H9 (cell line): ENCODE measurements at regions not wholly inside any gene's neighbourhood (a gene's known extent, or its start where the extent isn't known, plus 50 kb on each side); places are given as distances from the start of the nearest gene placed in this dataset.

Experiments used
- DNase-seq: peaks from one replicate; pipeline ENCODE4 v3.0.0-alpha.2; 2017
- H2AFZ ChIP-seq: one replicate; pipeline ENCODE4 v1.6.1; 2013; ENCODE audit warnings: mild to moderate bottlenecking, low read length, control low read depth, moderate library complexity
- H2AK5ac ChIP-seq: 2 replicates; pipeline ENCODE4 v1.6.1; 2013; ENCODE audit warnings: low read length, control low read depth, mixed read lengths; ENCODE audit not compliant: insufficient read length
- H2BK120ac ChIP-seq: one replicate; pipeline ENCODE4 v1.6.1; 2013; ENCODE audit warnings: low read depth, mild to moderate bottlenecking, low read length, control low read depth, inconsistent platforms; ENCODE audit not compliant: poor library complexity, severe bottlenecking
- H2BK12ac ChIP-seq: 2 replicates; pipeline ENCODE4 v1.6.1; 2013; ENCODE audit warnings: low read length, control low read depth, mixed read lengths, low read depth; ENCODE audit not compliant: insufficient read length
- H2BK15ac ChIP-seq: 2 replicates; pipeline ENCODE4 v1.6.1; 2013; ENCODE audit warnings: low read depth, low read length, control low read depth
- H2BK20ac ChIP-seq: one replicate; pipeline ENCODE4 v1.6.1; 2013; ENCODE audit warnings: low read depth, mild to moderate bottlenecking, low read length, control low read depth, inconsistent platforms; ENCODE audit not compliant: poor library complexity, severe bottlenecking
- H2BK5ac ChIP-seq: 2 replicates; pipeline ENCODE4 v1.6.1; 2013; ENCODE audit warnings: low read length, control low read depth, mixed read lengths; ENCODE audit not compliant: insufficient read length
- H3K14ac ChIP-seq: 2 replicates; pipeline ENCODE4 v1.6.1; 2013; ENCODE audit warnings: low read length, control low read depth; ENCODE audit not compliant: insufficient read depth
- H3K18ac ChIP-seq: 2 replicates; pipeline ENCODE4 v1.6.1; 2013; ENCODE audit warnings: low read depth, mild to moderate bottlenecking, mixed read lengths, low read length, control low read depth; ENCODE audit not compliant: insufficient read length
- H3K23ac ChIP-seq: 2 replicates; pipeline ENCODE4 v1.6.1; 2013; ENCODE audit warnings: low read length, control low read depth, mixed read lengths, low read depth; ENCODE audit not compliant: insufficient read length
- H3K23me2 ChIP-seq: 2 replicates; pipeline ENCODE4 v1.6.1; 2013; ENCODE audit warnings: low read depth, mild to moderate bottlenecking, mixed read lengths, low read length, control low read depth; ENCODE audit not compliant: insufficient read length, poor library complexity, severe bottlenecking
- H3K27ac ChIP-seq: 2 replicates; pipeline ENCODE4 v1.5.1; 2013; ENCODE audit warnings: low read length, control low read depth, mixed read lengths, low read depth; ENCODE audit not compliant: insufficient read length
- H3K27me3 ChIP-seq: 2 replicates; pipeline ENCODE4 v1.6.1; 2013; ENCODE audit warnings: low read length, control low read depth, inconsistent platforms; ENCODE audit not compliant: insufficient read depth
- H3K4ac ChIP-seq: 2 replicates; pipeline ENCODE4 v1.6.1; 2013; ENCODE audit warnings: low read depth, mild to moderate bottlenecking, control low read depth, inconsistent platforms, low read length, moderate library complexity
- H3K4me1 ChIP-seq: 2 replicates; pipeline ENCODE4 v1.6.1; 2013; ENCODE audit warnings: low read length, control low read depth, inconsistent platforms; ENCODE audit not compliant: insufficient read depth
- H3K4me2 ChIP-seq: 2 replicates; pipeline ENCODE4 v1.6.1; 2013; ENCODE audit warnings: low read length, control low read depth, mixed read lengths; ENCODE audit not compliant: insufficient read length, insufficient read depth
- H3K56ac ChIP-seq: 2 replicates; pipeline ENCODE4 v1.6.1; 2013; ENCODE audit warnings: low read depth, mild to moderate bottlenecking, mixed read lengths, low read length, control low read depth; ENCODE audit not compliant: insufficient read length
- H3K79me1 ChIP-seq: 2 replicates; pipeline ENCODE4 v1.6.1; 2013; ENCODE audit warnings: low read depth, mild to moderate bottlenecking, moderate library complexity, low read length, control low read depth, inconsistent platforms; ENCODE audit not compliant: insufficient read depth, poor library complexity, severe bottlenecking
- H3K79me2 ChIP-seq: 2 replicates; pipeline ENCODE4 v1.6.1; 2013; ENCODE audit warnings: low read length, control low read depth, inconsistent platforms; ENCODE audit not compliant: insufficient read depth
- H3K9ac ChIP-seq: 2 replicates; pipeline ENCODE4 v1.6.1; 2013; ENCODE audit warnings: low read length, control low read depth, mixed read lengths; ENCODE audit not compliant: insufficient read length; ENCODE audit errors: extremely low read depth
- H3K9me3 ChIP-seq: one replicate; pipeline ENCODE4 v1.6.1; 2013; ENCODE audit warnings: low read depth, low read length, inconsistent platforms; ENCODE audit not compliant: control insufficient read depth
- H3T11ph ChIP-seq: one replicate; pipeline ENCODE4 v1.6.1; 2013; ENCODE audit warnings: mild to moderate bottlenecking, low read length, control low read depth, inconsistent platforms
- H4K20me1 ChIP-seq: one replicate; pipeline ENCODE4 v1.6.1; 2013; ENCODE audit not compliant: control insufficient read depth, insufficient read length, insufficient read depth
- H4K5ac ChIP-seq: 2 replicates; pipeline ENCODE4 v1.6.1; 2013; ENCODE audit warnings: low read depth, mild to moderate bottlenecking, mixed read lengths, low read length, control low read depth; ENCODE audit not compliant: insufficient read length
- H4K8ac ChIP-seq: replicated peaks from 2 replicates; pipeline ENCODE4 v1.6.1; 2013; ENCODE audit warnings: low read length, control low read depth, mixed read lengths, low read depth; ENCODE audit not compliant: insufficient read length
- H4K91ac ChIP-seq: 2 replicates; pipeline ENCODE4 v1.6.1; 2013; ENCODE audit warnings: low read depth, mild to moderate bottlenecking, moderate library complexity, mixed read lengths, low read length, control low read depth; ENCODE audit not compliant: insufficient read length
- H3K27ac Mint-ChIP-seq, 3 experiments: 2 replicates in 2 of 3; 3 replicates in 1 of 3; pipeline ENCODE4 v1.8.0; 2020 to 2021; ENCODE audit warnings: mixed read lengths in 3 of 3, mild to moderate bottlenecking in 1 of 3, moderate library complexity in 1 of 3
- H3K27me3 Mint-ChIP-seq: 2 replicates; pipeline ENCODE4 v1.8.0; 2021; ENCODE audit warnings: low read depth, mild to moderate bottlenecking, moderate library complexity, mixed read lengths
- H3K36me3 Mint-ChIP-seq, 3 experiments: 2 replicates in 2 of 3; 3 replicates in 1 of 3; pipeline ENCODE4 v1.8.0; 2020 to 2021; ENCODE audit warnings: low read depth in 3 of 3, mixed read lengths in 3 of 3; ENCODE audit not compliant: insufficient read depth in 1 of 3
- H3K4me1 Mint-ChIP-seq, 2 experiments: 2 replicates each; pipeline ENCODE4 v1.8.0; 2020; ENCODE audit warnings: mixed read lengths in 2 of 2
- H3K4me3 Mint-ChIP-seq, 2 experiments: 2 replicates in 1 of 2; 3 replicates in 1 of 2; pipeline ENCODE4 v1.8.0; 2020 to 2021; ENCODE audit warnings: mild to moderate bottlenecking in 2 of 2, mixed read lengths in 2 of 2, moderate library complexity in 1 of 2
- H3K9me3 Mint-ChIP-seq, 2 experiments: 2 replicates in 1 of 2; 3 replicates in 1 of 2; pipeline ENCODE4 v1.8.0; 2020; ENCODE audit warnings: mild to moderate bottlenecking in 2 of 2, mixed read lengths in 2 of 2, moderate library complexity in 1 of 2
- CTCF ChIP-seq: fragments of 200-600 bp; sonication (generic); conservative IDR thresholded peaks from 3 replicates; pipeline ENCODE4 v1.8.0; 2021; ENCODE audit warnings: antibody characterized with exemption, mild to moderate bottlenecking
- WGBS: extraction: QIAGEN DNeasy Blood & Tissue Kit; methylation state at CpG from one replicate; pipeline ENCODE4 v1.1.7; 2013; ENCODE audit warnings: missing lambda C conversion rate, low lambda C conversion rate, mixed read lengths; ENCODE audit not compliant: insufficient read length; ENCODE audit errors: extremely low coverage; 5-methylcytosine and 5-hydroxymethylcytosine counted together

GRCh38 chr3:64760258-64760657 is 72.5 kb upstream of the ADAMTS9 start:
- Mint-ChIP-seq H3K4me1 (no peaks in the 10 kb centered on the region), H3K4me3 (no peak overlapping the region), H3K27me3 (no peaks in the 10 kb centered on the region), H3K27ac (no peak overlapping the region), H3K36me3 (no peaks in the 10 kb centered on the region), H3K9me3 (no peaks in the 10 kb centered on the region)
- no peak overlapping the region for H4K5ac ChIP-seq
- no peak overlapping the region for H2BK15ac ChIP-seq
- H3K9me3 ChIP-seq: no peaks in the 10 kb centered on the region
- no peak overlapping the region for H3K56ac ChIP-seq
- H2BK5ac ChIP-seq: no peak overlapping the region
- H3K18ac ChIP-seq: no peak overlapping the region
- H2BK12ac ChIP-seq: no peak overlapping the region
- H3K4me2 ChIP-seq: no peak overlapping the region
- H3K9ac ChIP-seq: no peak overlapping the region
- H3K27me3 ChIP-seq: no peaks in the 10 kb centered on the region
- no peak overlapping the region for H2AK5ac ChIP-seq
- TF ChIP-seq CTCF: no peak
- no peak overlapping the region for H2BK20ac ChIP-seq
- no peak overlapping the region for H2BK120ac ChIP-seq
- no peak overlapping the region for H4K8ac ChIP-seq
- no peak overlapping the region for H3K27ac ChIP-seq
- H3T11ph ChIP-seq: no peak overlapping the region
- no peak overlapping the region for H3K14ac ChIP-seq
- no peaks in the 10 kb centered on the region for H3K23me2 ChIP-seq
- no CpG with 5 or more reads among the region's 5 CpGs for WGBS
- H3K4ac ChIP-seq: no peak overlapping the region
- H3K4me1 ChIP-seq: no peaks in the 10 kb centered on the region
- H4K91ac ChIP-seq: no peak overlapping the region
- no peak overlapping the region for H3K23ac ChIP-seq
- H2AFZ ChIP-seq: no peak overlapping the region
- H4K20me1 ChIP-seq: no peaks in the 10 kb centered on the region
- H3K79me1 ChIP-seq: no peaks in the 10 kb centered on the region
- no peak for DNase-seq
- no peaks in the 10 kb centered on the region for H3K79me2 ChIP-seq
